RWPE1 (cell line): ENCODE measurements at regions not wholly inside any gene's neighbourhood (a gene's known extent, or its start where the extent isn't known, plus 50 kb on each side); places are given as distances from the start of the nearest gene placed in this dataset.

ENCODE experiments used
- CTCF ChIA-PET: fragments of 350-600 bp; sonication (Branson Sonifier 250); formaldehyde crosslinking; extraction: SDS; loops from one replicate; lab custom pipeline; 2021; lab: Yijun Ruan, JAX
- POLR2A ChIA-PET: fragments of 400-600 bp; formaldehyde crosslinking; extraction: SDS; loops from one replicate; lab custom pipeline; 2020; ENCODE audit warnings: antibody characterized with exemption; ENCODE audit not compliant: low non-redundant PET; lab: Yijun Ruan, JAX
- DNase-seq: peaks from one replicate; pipeline ENCODE4 v3.0.0; 2012; ENCODE audit warnings: low spot score
- H3K27ac ChIP-seq: fragments of 450-650 bp; 2 replicates; pipeline ENCODE4 v1.5.1; 2017
- CTCF ChIP-seq: fragments of 450-650 bp; conservative IDR thresholded peaks from 2 replicates; pipeline ENCODE4 v1.5.1; 2017; ENCODE audit warnings: low read depth, mild to moderate bottlenecking

- ChIA-PET POLR2A (no interaction called here), CTCF (interaction anchor here (0.6 kb wide), 1 partner anchor 729 kb away, joined by 3 read pairs; no protein-coding TSS in a partner anchor)
- H3K27ac ChIP-seq, result no peak overlapping the region
- DNase-seq, result no peak
- no peak for TF ChIP-seq CTCF
Observed at GRCh38 chr11:112842151-112842550, 119.1 kb upstream of the NCAM1 start.

GRCh38 chr11:112844517-112844916 is 116.7 kb upstream of the NCAM1 start:
- no peak for TF ChIP-seq CTCF
- ChIA-PET POLR2A (no interaction called here), CTCF (no interaction called here)
- no peak for DNase-seq
- H3K27ac ChIP-seq, result no peak overlapping the region

GRCh38 chr11:112847568-112847967 is 113.7 kb upstream of the NCAM1 start:
- CTCF ChIA-PET, result no interaction called here
- H3K27ac ChIP-seq, result no peak overlapping the region
- no peak for DNase-seq
- POLR2A ChIA-PET, result no interaction called here
- TF ChIP-seq CTCF, result no peak

- CTCF ChIA-PET, result interaction anchor here (0.5 kb wide), 1 partner anchor 739 kb away, joined by 3 read pairs; no protein-coding TSS in a partner anchor
- POLR2A ChIA-PET, result no interaction called here
- TF ChIP-seq CTCF, result no peak
- no peak overlapping the region for H3K27ac ChIP-seq
- DNase-seq, result peak; percentile 70
Observed at GRCh38 chr11:112852143-112852866, 108.9 kb upstream of the NCAM1 start.

GRCh38 chr11:112856133-112856532 is 105.1 kb upstream of the NCAM1 start:
- POLR2A ChIA-PET, result no interaction called here
- CTCF ChIA-PET, result no interaction called here
- no peak for TF ChIP-seq CTCF
- H3K27ac ChIP-seq, result no peak overlapping the region
- DNase-seq, result no peak

GRCh38 chr11:112856591-112856990 is 104.6 kb upstream of the NCAM1 start:
- DNase-seq, result no peak
- no peak for TF ChIP-seq CTCF
- H3K27ac ChIP-seq, result no peak overlapping the region
- CTCF ChIA-PET, result no interaction called here
- POLR2A ChIA-PET, result no interaction called here
